ENCODE measurements at regions not wholly inside any gene's neighbourhood (a gene's known extent, or its start where the extent isn't known, plus 50 kb on each side); places are given as distances from the start of the nearest gene placed in this dataset.

DNA sequence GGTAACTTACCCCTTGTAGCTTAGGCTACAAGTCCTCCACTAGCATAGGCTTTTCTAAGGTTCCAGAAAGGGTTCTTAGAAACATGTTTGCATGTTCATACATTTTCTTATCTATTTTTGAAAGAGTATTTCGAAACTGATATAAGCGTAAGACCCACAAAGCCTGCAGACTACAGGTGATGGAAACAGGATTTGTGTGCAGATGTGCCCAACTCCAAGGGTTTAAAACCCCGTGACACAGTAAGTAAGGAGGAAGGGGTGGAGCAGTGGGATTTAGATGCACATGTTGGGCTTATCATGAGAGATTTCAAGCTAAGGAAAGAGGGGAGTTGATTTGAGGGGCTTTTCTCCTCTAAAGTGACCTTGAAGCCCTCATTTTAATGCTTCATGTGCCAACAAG is 164.7 kb downstream of the LTN1 start:
- in situ Hi-C loops (cut with MboI; ENCODE audit: low sequenced_read_pairs, unreplicated experiment): no loop called here
- TF ChIP-seq, protein P1, sequence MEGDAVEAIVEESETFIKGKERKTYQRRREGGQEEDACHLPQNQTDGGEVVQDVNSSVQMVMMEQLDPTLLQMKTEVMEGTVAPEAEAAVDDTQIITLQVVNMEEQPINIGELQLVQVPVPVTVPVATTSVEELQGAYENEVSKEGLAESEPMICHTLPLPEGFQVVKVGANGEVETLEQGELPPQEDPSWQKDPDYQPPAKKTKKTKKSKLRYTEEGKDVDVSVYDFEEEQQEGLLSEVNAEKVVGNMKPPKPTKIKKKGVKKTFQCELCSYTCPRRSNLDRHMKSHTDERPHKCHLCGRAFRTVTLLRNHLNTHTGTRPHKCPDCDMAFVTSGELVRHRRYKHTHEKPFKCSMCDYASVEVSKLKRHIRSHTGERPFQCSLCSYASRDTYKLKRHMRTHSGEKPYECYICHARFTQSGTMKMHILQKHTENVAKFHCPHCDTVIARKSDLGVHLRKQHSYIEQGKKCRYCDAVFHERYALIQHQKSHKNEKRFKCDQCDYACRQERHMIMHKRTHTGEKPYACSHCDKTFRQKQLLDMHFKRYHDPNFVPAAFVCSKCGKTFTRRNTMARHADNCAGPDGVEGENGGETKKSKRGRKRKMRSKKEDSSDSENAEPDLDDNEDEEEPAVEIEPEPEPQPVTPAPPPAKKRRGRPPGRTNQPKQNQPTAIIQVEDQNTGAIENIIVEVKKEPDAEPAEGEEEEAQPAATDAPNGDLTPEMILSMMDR (IDR thresholded peaks at IDR 0.05; ENCODE audit: borderline replicate concordance, control extremely low read depth, extremely low read depth, insufficient read depth, missing control alignments): no peak
- no peak for DNase-seq (ENCODE audit: low spot score)

DNA sequence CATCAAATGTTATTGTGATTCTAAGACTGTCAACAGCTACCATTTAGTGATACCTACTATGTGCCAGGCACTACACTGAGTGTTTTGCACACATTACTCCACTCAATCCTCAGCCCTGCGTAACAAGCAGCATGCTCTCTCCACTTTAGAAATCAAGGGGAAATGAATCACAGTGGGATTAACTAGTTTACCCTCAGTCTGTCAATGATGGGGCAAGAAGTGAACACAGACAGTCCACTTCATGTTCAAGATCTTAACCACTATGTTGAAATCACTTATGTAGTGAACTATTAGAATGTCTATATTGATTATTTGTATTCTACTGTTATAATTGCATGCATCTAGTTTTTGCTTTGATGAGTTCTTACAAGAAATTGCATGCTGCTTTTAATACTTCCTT is 165.3 kb downstream of the LTN1 start:
- in situ Hi-C loops (cut with MboI; ENCODE audit: low sequenced_read_pairs, unreplicated experiment): no loop called here
- no peak for DNase-seq (ENCODE audit: low spot score)
- TF ChIP-seq, protein P1 (IDR thresholded peaks at IDR 0.05; ENCODE audit: borderline replicate concordance, control extremely low read depth, extremely low read depth, insufficient read depth, missing control alignments): no peak

DNA sequence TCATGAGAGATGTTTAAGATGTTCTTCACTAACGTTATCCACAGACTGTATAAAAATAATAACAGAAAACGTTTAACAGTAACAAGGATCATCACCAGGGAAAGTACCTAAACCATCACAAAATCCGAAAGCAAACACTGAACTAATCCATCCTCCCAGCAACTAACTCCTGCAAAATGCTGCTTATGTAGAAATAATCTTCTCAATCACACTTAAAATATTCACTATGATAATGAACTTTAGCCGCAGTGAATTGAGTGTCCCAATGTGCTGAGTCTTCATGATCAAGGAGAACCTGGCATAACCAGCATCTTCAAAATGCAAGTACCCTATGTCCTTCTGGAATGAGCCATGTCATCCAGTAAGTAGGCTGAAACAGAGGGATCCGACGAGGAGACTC is 166.1 kb downstream of the LTN1 start:
- no peak for DNase-seq (ENCODE audit: low spot score)
- in situ Hi-C loops (cut with MboI; ENCODE audit: low sequenced_read_pairs, unreplicated experiment): no loop called here
- TF ChIP-seq, protein P1 (IDR thresholded peaks at IDR 0.05; ENCODE audit: borderline replicate concordance, control extremely low read depth, extremely low read depth, insufficient read depth, missing control alignments): no peak

GRCh38 chr21:28826021-28826420 is 166.7 kb downstream of the LTN1 start:
- TF ChIP-seq, protein P1 (IDR thresholded peaks at IDR 0.05; ENCODE audit: borderline replicate concordance, control extremely low read depth, extremely low read depth, insufficient read depth, missing control alignments): no peak
- DNase-seq (ENCODE audit: low spot score): no peak
- in situ Hi-C loops (cut with MboI; ENCODE audit: low sequenced_read_pairs, unreplicated experiment): no loop called here

DNA sequence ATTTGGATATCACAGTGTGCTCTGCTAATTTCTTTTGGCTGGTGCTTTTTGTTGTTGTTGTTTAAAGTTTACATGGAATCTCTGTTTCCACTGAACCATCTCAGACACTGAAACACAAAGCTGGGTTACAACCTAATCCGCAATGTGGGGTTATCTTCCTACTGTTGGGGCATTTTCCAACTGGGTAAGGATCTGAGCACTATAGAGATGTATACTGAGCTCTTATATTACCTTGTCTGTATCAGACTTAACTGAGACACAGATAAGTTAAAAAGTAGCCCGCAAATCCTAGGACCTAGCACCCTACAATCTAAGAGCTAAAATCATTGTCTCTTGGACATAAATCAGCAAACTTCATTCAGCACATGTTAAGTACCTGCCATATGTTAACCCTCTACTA is 169.2 kb downstream of the LTN1 start:
- in situ Hi-C loops (cut with MboI; ENCODE audit: low sequenced_read_pairs, unreplicated experiment): no loop called here

GRCh38 chr21:28822486-28823335 is 170.0 kb downstream of the LTN1 start:
- TF ChIP-seq, protein P1 (IDR thresholded peaks at IDR 0.05; ENCODE audit: borderline replicate concordance, control extremely low read depth, extremely low read depth, insufficient read depth, missing control alignments): no peak
- no peak for DNase-seq (ENCODE audit: low spot score)
- in situ Hi-C loops (cut with MboI; ENCODE audit: low sequenced_read_pairs, unreplicated experiment): no loop called here

More for the DNA sequence above, 169.2 kb downstream of the LTN1 start:
- DNase-seq (ENCODE audit: low spot score): no peak
- TF ChIP-seq, protein P1 (IDR thresholded peaks at IDR 0.05; ENCODE audit: borderline replicate concordance, control extremely low read depth, extremely low read depth, insufficient read depth, missing control alignments): no peak
